ENCODE measurements at regions not wholly inside any gene's neighbourhood (a gene's known extent, or its start where the extent isn't known, plus 50 kb on each side); places are given as distances from the start of the nearest gene placed in this dataset.

DNA sequence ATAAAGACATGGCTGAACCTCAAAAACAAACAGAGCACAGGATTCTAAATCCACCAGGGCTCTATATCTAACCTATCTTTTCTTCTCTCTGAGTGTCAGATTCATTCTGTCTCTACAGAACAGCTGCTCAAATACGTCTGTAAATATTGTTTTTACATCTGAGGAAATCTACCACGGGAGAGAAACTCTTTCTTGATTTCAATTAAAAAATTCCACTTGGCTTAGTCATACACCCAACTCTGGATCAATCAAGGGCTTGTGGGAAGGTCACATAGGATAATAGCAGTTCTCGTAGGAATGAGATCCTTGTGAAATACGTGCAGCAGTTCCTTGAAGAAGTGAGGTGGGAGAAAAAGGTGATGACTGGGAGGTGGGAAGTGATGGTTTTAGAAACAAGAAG, 1355.7 kb upstream of the ADGRL2 start:
- no peak for DNase-seq
- Mint-ChIP-seq H3K9me3 (peaks cover 0 to 4% (median 0%) of the 10 kb centered on the region in 7 donors), H3K27ac (no peak overlapping the region), H3K4me3 (no peak overlapping the region), H3K36me3 (no peaks in the 10 kb centered on the region), H3K4me1 (no peaks in the 10 kb centered on the region), H3K27me3 (ENCODE audit: low read depth in 3 of 3) (peaks cover 0 to 1% (median 0%) of the 10 kb centered on the region in 3 donors)
- H3K9me3 ChIP-seq (replicated peaks in 1 of 2; ENCODE audit: control insufficient read depth in 1 of 2, insufficient read depth in 1 of 2, low read length in 2 of 2) = no peaks in the 10 kb centered on the region
- H4K20me1 ChIP-seq (ENCODE audit: insufficient read depth, low read length) = no peaks in the 10 kb centered on the region
- H2AFZ ChIP-seq (ENCODE audit: insufficient read depth, low read depth, low read length, poor library complexity, severe bottlenecking) = no peak overlapping the region
- H3K27ac ChIP-seq (ENCODE audit: low read depth in 1 of 2, low read length in 2 of 2) = no peak overlapping the region
- no CpG with 5 or more reads among the region's 4 CpGs for WGBS (ENCODE audit: insufficient coverage)
- H3K36me3 ChIP-seq (replicated peaks in 1 of 2; ENCODE audit: control insufficient read depth in 1 of 2, insufficient read depth in 2 of 2, low read length in 2 of 2) = no peaks in the 10 kb centered on the region
- intact Hi-C loops (cut with micrococcal nuclease) = no loop called here
- H3K4me2 ChIP-seq (replicated peaks; ENCODE audit: extremely low read depth, low read length, poor library complexity, severe bottlenecking) = no peak overlapping the region
- H3K79me2 ChIP-seq (ENCODE audit: insufficient read depth, low read length) = no peaks in the 10 kb centered on the region
- no peak overlapping the region for H3K4me3 ChIP-seq (replicated peaks in 1 of 3; ENCODE audit: low read depth in 2 of 3, low read length in 3 of 3)
- no peaks in the 10 kb centered on the region for H3K27me3 ChIP-seq (ENCODE audit: control insufficient read depth in 2 of 2, insufficient read depth in 2 of 2, low read length in 2 of 2)
- H3K4me1 ChIP-seq (ENCODE audit: control insufficient read depth in 1 of 2, insufficient read depth in 2 of 2, low read length in 2 of 2) = no peaks in the 10 kb centered on the region
- TF ChIP-seq, protein P1, sequence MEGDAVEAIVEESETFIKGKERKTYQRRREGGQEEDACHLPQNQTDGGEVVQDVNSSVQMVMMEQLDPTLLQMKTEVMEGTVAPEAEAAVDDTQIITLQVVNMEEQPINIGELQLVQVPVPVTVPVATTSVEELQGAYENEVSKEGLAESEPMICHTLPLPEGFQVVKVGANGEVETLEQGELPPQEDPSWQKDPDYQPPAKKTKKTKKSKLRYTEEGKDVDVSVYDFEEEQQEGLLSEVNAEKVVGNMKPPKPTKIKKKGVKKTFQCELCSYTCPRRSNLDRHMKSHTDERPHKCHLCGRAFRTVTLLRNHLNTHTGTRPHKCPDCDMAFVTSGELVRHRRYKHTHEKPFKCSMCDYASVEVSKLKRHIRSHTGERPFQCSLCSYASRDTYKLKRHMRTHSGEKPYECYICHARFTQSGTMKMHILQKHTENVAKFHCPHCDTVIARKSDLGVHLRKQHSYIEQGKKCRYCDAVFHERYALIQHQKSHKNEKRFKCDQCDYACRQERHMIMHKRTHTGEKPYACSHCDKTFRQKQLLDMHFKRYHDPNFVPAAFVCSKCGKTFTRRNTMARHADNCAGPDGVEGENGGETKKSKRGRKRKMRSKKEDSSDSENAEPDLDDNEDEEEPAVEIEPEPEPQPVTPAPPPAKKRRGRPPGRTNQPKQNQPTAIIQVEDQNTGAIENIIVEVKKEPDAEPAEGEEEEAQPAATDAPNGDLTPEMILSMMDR (IDR thresholded peaks at IDR 0.05) = no peak
- no peak overlapping the region for H3K9ac ChIP-seq (ENCODE audit: insufficient read depth, low read length, poor library complexity, severe bottlenecking)

DNA sequence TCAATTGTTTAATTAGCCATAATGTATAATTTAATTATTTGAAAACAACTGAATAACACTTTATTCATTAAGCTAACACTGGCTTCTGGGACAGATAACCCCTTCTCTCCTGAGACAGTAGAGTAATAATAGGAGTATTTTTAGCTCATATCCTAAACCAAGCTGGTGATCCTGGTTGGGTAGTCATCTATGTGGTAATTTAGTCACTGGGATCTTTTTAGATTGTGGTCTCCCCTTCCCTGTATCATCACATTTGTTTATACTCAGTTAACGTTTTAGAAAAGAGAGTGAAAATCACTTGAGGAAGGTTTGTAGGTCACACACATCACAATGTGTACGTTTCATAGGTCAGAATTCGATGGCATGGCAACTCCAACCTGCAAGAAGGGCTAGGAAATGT, 1356.6 kb upstream of the ADGRL2 start:
- H3K27me3 ChIP-seq (ENCODE audit: control insufficient read depth in 2 of 2, insufficient read depth in 2 of 2, low read length in 2 of 2) = no peaks in the 10 kb centered on the region
- no peak overlapping the region for H3K4me2 ChIP-seq (replicated peaks; ENCODE audit: extremely low read depth, low read length, poor library complexity, severe bottlenecking)
- DNase-seq = no peak
- H3K4me1 Mint-ChIP-seq = no peaks in the 10 kb centered on the region
- peaks cover 0 to 4% (median 0%) of the 10 kb centered on the region in 7 donors for H3K9me3 Mint-ChIP-seq
- H3K4me3 Mint-ChIP-seq = no peak overlapping the region
- H3K27me3 Mint-ChIP-seq (ENCODE audit: low read depth in 3 of 3) = peaks cover 0 to 1% (median 0%) of the 10 kb centered on the region in 3 donors
- no peak overlapping the region for H3K27ac ChIP-seq (ENCODE audit: low read depth in 1 of 2, low read length in 2 of 2)
- H3K36me3 Mint-ChIP-seq = no peaks in the 10 kb centered on the region
- no peak overlapping the region for H3K27ac Mint-ChIP-seq
- no peak overlapping the region for H2AFZ ChIP-seq (ENCODE audit: insufficient read depth, low read depth, low read length, poor library complexity, severe bottlenecking)
- WGBS (ENCODE audit: insufficient coverage) = no CpG with 5 or more reads among the region's 3 CpGs
- no peaks in the 10 kb centered on the region for H3K79me2 ChIP-seq (ENCODE audit: insufficient read depth, low read length)
- H3K9me3 ChIP-seq (replicated peaks in 1 of 2; ENCODE audit: control insufficient read depth in 1 of 2, insufficient read depth in 1 of 2, low read length in 2 of 2) = no peaks in the 10 kb centered on the region
- intact Hi-C loops (cut with micrococcal nuclease) = no loop called here
- H3K36me3 ChIP-seq (replicated peaks in 1 of 2; ENCODE audit: control insufficient read depth in 1 of 2, insufficient read depth in 2 of 2, low read length in 2 of 2) = no peaks in the 10 kb centered on the region
- H3K4me1 ChIP-seq (ENCODE audit: control insufficient read depth in 1 of 2, insufficient read depth in 2 of 2, low read length in 2 of 2) = no peaks in the 10 kb centered on the region
- TF ChIP-seq, protein P1 (IDR thresholded peaks at IDR 0.05) = no peak
- no peaks in the 10 kb centered on the region for H4K20me1 ChIP-seq (ENCODE audit: insufficient read depth, low read length)
- no peak overlapping the region for H3K4me3 ChIP-seq (replicated peaks in 1 of 3; ENCODE audit: low read depth in 2 of 3, low read length in 3 of 3)
- H3K9ac ChIP-seq (ENCODE audit: insufficient read depth, low read length, poor library complexity, severe bottlenecking) = no peak overlapping the region
